Trophoblast cell (in vitro differentiated cells and primary cell): ENCODE measurements at regions not wholly inside any gene's neighbourhood (a gene's known extent, or its start where the extent isn't known, plus 50 kb on each side); places are given as distances from the start of the nearest gene placed in this dataset.

Source experiments
- DNase-seq, 2 donors: peaks; one replicate each; pipeline ENCODE4 v3.0.0-alpha.2; 2016
- H2AFZ ChIP-seq: 2 replicates; pipeline ENCODE4 v1.6.1; 2013; ENCODE audit warnings: low read length, moderate library complexity, mild to moderate bottlenecking; ENCODE audit not compliant: insufficient read depth, poor library complexity
- H2AK5ac ChIP-seq: 2 replicates; pipeline ENCODE4 v1.6.1; 2013; ENCODE audit warnings: mild to moderate bottlenecking, low read length
- H2BK120ac ChIP-seq: 2 replicates; pipeline ENCODE4 v1.6.1; 2013; ENCODE audit warnings: low read length, mild to moderate bottlenecking, moderate library complexity; ENCODE audit not compliant: insufficient read depth, poor library complexity
- H2BK12ac ChIP-seq: 2 replicates; pipeline ENCODE4 v1.6.1; 2013; ENCODE audit warnings: mild to moderate bottlenecking, low read length, moderate library complexity
- H2BK5ac ChIP-seq: 2 replicates; pipeline ENCODE4 v1.6.1; 2013; ENCODE audit warnings: low read length, low read depth, moderate library complexity, mild to moderate bottlenecking; ENCODE audit not compliant: poor library complexity
- H3K14ac ChIP-seq: 2 replicates; pipeline ENCODE4 v1.6.1; 2013; ENCODE audit warnings: mild to moderate bottlenecking, low read length
- H3K18ac ChIP-seq: 2 replicates; pipeline ENCODE4 v1.6.1; 2013; ENCODE audit warnings: mild to moderate bottlenecking, low read length
- H3K23ac ChIP-seq: 2 replicates; pipeline ENCODE4 v1.6.1; 2013; ENCODE audit warnings: low read length
- H3K27ac ChIP-seq: 2 replicates; pipeline ENCODE4 v1.5.1; 2013; ENCODE audit warnings: low read depth, mild to moderate bottlenecking, inconsistent platforms, low read length, moderate library complexity
- H3K27me3 ChIP-seq: 2 replicates; pipeline ENCODE4 v1.6.1; 2013; ENCODE audit warnings: inconsistent platforms, mild to moderate bottlenecking, low read length, moderate library complexity; ENCODE audit not compliant: insufficient read depth
- H3K36me3 ChIP-seq, 2 experiments: 1 replicate in 1 of 2; 2 replicates in 1 of 2; pipeline ENCODE4 v1.6.1; 2013; ENCODE audit warnings: low read length in 2 of 2, mild to moderate bottlenecking in 2 of 2, moderate library complexity in 1 of 2; ENCODE audit not compliant: insufficient read depth in 2 of 2, control insufficient read depth in 1 of 2
- H3K4ac ChIP-seq: 2 replicates; pipeline ENCODE4 v1.6.1; 2013; ENCODE audit warnings: low read depth, mild to moderate bottlenecking, low read length, moderate library complexity
- H3K4me1 ChIP-seq, 2 experiments: 1 replicate in 1 of 2; 2 replicates in 1 of 2; pipeline ENCODE4 v1.6.1; 2013; ENCODE audit warnings: low read length in 2 of 2, mild to moderate bottlenecking in 2 of 2, moderate library complexity in 1 of 2; ENCODE audit not compliant: insufficient read depth in 2 of 2, control insufficient read depth in 1 of 2
- H3K4me2 ChIP-seq: 2 replicates; pipeline ENCODE4 v1.6.1; 2013; ENCODE audit warnings: inconsistent platforms, mild to moderate bottlenecking, low read length, moderate library complexity
- H3K4me3 ChIP-seq: 2 replicates; pipeline ENCODE4 v1.5.1; 2013; ENCODE audit warnings: mild to moderate bottlenecking, low read depth, low read length, inconsistent platforms
- H3K79me1 ChIP-seq: one replicate; pipeline ENCODE4 v1.6.1; 2013; ENCODE audit warnings: low read length
- H3K79me2 ChIP-seq: 2 replicates; pipeline ENCODE4 v1.6.1; 2013; ENCODE audit warnings: low read length, mild to moderate bottlenecking; ENCODE audit not compliant: control insufficient read depth, insufficient read depth, poor library complexity
- H3K9ac ChIP-seq: 2 replicates; pipeline ENCODE4 v1.6.1; 2013; ENCODE audit warnings: mild to moderate bottlenecking, low read length
- H3K9me3 ChIP-seq: 2 replicates; pipeline ENCODE4 v1.6.1; 2013; ENCODE audit warnings: low read depth, mild to moderate bottlenecking, control low read depth, inconsistent platforms, low read length; ENCODE audit not compliant: insufficient read depth
- H4K12ac ChIP-seq: 2 replicates; pipeline ENCODE4 v1.6.1; 2013; ENCODE audit warnings: low read depth, mild to moderate bottlenecking, low read length, moderate library complexity
- H4K8ac ChIP-seq: 2 replicates; pipeline ENCODE4 v1.6.1; 2013; ENCODE audit warnings: low read depth, mild to moderate bottlenecking, low read length, moderate library complexity
- H4K91ac ChIP-seq: one replicate; pipeline ENCODE4 v1.6.1; 2013; ENCODE audit warnings: low read depth, mild to moderate bottlenecking, low read length, moderate library complexity
- WGBS: extraction: QIAGEN DNeasy Blood & Tissue Kit; methylation state at CpG from one replicate; pipeline ENCODE4 v1.1.7; 2013; ENCODE audit warnings: missing lambda C conversion rate; ENCODE audit not compliant: insufficient read length, insufficient coverage; ENCODE audit errors: extremely low coverage; 5-methylcytosine and 5-hydroxymethylcytosine counted together

DNA sequence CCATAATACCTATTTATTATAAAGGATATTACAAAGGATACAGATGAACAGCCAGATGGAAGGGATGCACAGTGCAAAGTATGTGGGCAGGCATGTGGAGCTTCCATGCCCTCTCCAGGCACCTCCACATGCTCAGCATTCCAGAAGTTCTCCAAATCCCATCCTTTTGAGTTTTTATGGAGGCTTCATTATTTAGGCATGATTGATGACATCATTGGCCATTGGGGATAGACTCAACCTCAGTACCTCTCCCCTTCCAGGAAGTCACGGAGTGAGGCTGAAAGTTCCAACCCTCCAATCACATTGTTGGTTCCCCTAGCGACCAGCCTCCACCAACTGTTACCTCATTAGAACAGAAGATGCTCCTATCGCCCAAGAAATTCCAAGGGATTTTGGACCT, 156.4 kb downstream of the ATP23 start:
- H3K18ac ChIP-seq: no peak overlapping the region
- no peak overlapping the region for H2BK120ac ChIP-seq
- no peak overlapping the region for H3K4me3 ChIP-seq
- no peaks in the 10 kb centered on the region for H3K27me3 ChIP-seq
- H3K4ac ChIP-seq: no peak overlapping the region
- no peaks in the 10 kb centered on the region for H3K36me3 ChIP-seq
- H3K27ac ChIP-seq: no peak overlapping the region
- H3K79me1 ChIP-seq: no peaks in the 10 kb centered on the region
- no peaks in the 10 kb centered on the region for H3K79me2 ChIP-seq
- H2AFZ ChIP-seq: no peak overlapping the region
- H3K4me2 ChIP-seq: no peak overlapping the region
- H4K91ac ChIP-seq: no peak overlapping the region
- H2BK5ac ChIP-seq: no peak overlapping the region
- peaks cover 5% of the 10 kb centered on the region for H3K9me3 ChIP-seq
- H3K9ac ChIP-seq: peak overlapping the region; percentile 64
- no peak overlapping the region for H4K8ac ChIP-seq
- no CpG with 5 or more reads among the region's 3 CpGs for WGBS
- H4K12ac ChIP-seq: no peak overlapping the region
- no peak overlapping the region for H2AK5ac ChIP-seq
- peak in 1 of 2 donors; percentile 67 for DNase-seq
- H3K23ac ChIP-seq: no peak overlapping the region
- no peak overlapping the region for H3K14ac ChIP-seq
- H3K4me1 ChIP-seq: no peaks in the 10 kb centered on the region
- no peak overlapping the region for H2BK12ac ChIP-seq

GRCh38 chr12:58099476-58099875, 158.1 kb downstream of the ATP23 start:
- H3K4me2 ChIP-seq: no peak overlapping the region
- no peak overlapping the region for H3K14ac ChIP-seq
- WGBS: no CpG with 5 or more reads among the region's 4 CpGs
- no peak overlapping the region for H3K18ac ChIP-seq
- H3K9me3 ChIP-seq: peaks cover 1% of the 10 kb centered on the region
- H2BK120ac ChIP-seq: no peak overlapping the region
- H4K12ac ChIP-seq: no peak overlapping the region
- no peak for DNase-seq
- no peak overlapping the region for H2AFZ ChIP-seq
- no peak overlapping the region for H3K4me3 ChIP-seq
- no peaks in the 10 kb centered on the region for H3K79me1 ChIP-seq
- no peak overlapping the region for H2AK5ac ChIP-seq
- H2BK5ac ChIP-seq: no peak overlapping the region
- no peak overlapping the region for H3K9ac ChIP-seq
- H4K8ac ChIP-seq: no peak overlapping the region
- H3K27ac ChIP-seq: no peak overlapping the region
- no peak overlapping the region for H2BK12ac ChIP-seq
- no peak overlapping the region for H4K91ac ChIP-seq
- no peaks in the 10 kb centered on the region for H3K36me3 ChIP-seq
- H3K23ac ChIP-seq: no peak overlapping the region
- H3K27me3 ChIP-seq: no peaks in the 10 kb centered on the region
- H3K4ac ChIP-seq: no peak overlapping the region
- no peaks in the 10 kb centered on the region for H3K79me2 ChIP-seq
- H3K4me1 ChIP-seq: no peaks in the 10 kb centered on the region

- Histone ChIP-seq H2BK12ac (no peak overlapping the region), H3K14ac (no peak overlapping the region), H3K27ac (no peak overlapping the region), H3K18ac (no peak overlapping the region), H3K23ac (no peak overlapping the region), H3K9me3 (peaks cover 1% of the 10 kb centered on the region), H2BK5ac (no peak overlapping the region), H3K36me3 (no peaks in the 10 kb centered on the region), H4K91ac (no peak overlapping the region), H3K4me3 (no peak overlapping the region), H3K27me3 (no peaks in the 10 kb centered on the region), H3K79me2 (no peaks in the 10 kb centered on the region), H3K4me2 (no peak overlapping the region), H3K79me1 (no peaks in the 10 kb centered on the region), H4K12ac (no peak overlapping the region), H4K8ac (no peak overlapping the region), H2AK5ac (no peak overlapping the region), H3K4ac (no peak overlapping the region), H2AFZ (no peak overlapping the region), H3K4me1 (no peaks in the 10 kb centered on the region), H2BK120ac (no peak overlapping the region), H3K9ac (no peak overlapping the region)
- no CpG with 5 or more reads among the region's 4 CpGs for WGBS
- DNase-seq: no peak
Observed at GRCh38 chr12:58104351-58104755, 163.0 kb downstream of the ATP23 start.

- Histone ChIP-seq H3K27ac (no peak overlapping the region), H3K79me2 (no peaks in the 10 kb centered on the region), H3K27me3 (no peaks in the 10 kb centered on the region), H3K79me1 (no peaks in the 10 kb centered on the region), H2BK5ac (no peak overlapping the region), H3K23ac (peak overlapping the region; percentile 42), H3K4me1 (no peaks in the 10 kb centered on the region), H2BK120ac (no peak overlapping the region), H3K4ac (no peak overlapping the region), H2BK12ac (no peak overlapping the region), H4K8ac (no peak overlapping the region), H3K9me3 (peaks cover 1% of the 10 kb centered on the region), H3K4me2 (no peak overlapping the region), H2AK5ac (no peak overlapping the region), H3K18ac (no peak overlapping the region), H3K9ac (no peak overlapping the region), H3K4me3 (no peak overlapping the region), H2AFZ (no peak overlapping the region), H4K91ac (no peak overlapping the region), H3K36me3 (no peaks in the 10 kb centered on the region), H4K12ac (no peak overlapping the region), H3K14ac (no peak overlapping the region)
- WGBS: no CpG with 5 or more reads among the region's 10 CpGs
- no peak for DNase-seq
Observed at GRCh38 chr12:58105225-58106119, 164.1 kb downstream of the ATP23 start.
